Left forelimb (tissue), 1 donor: ENCODE measurements at regions not wholly inside any gene's neighbourhood (a gene's known extent, or its start where the extent isn't known, plus 50 kb on each side); places are given as distances from the start of the nearest gene placed in this dataset.

ENCODE experiments used
- DNase-seq: peaks from one replicate; pipeline ENCODE4 v3.0.0-alpha.2; 2018; ENCODE audit warnings: low spot score

- no peak for DNase-seq
Measured at GRCh38 chr6:141451511-141452353, 681.0 kb upstream of the GJE1 start.

- DNase-seq = no peak
Measured at GRCh38 chr6:141451181-141451510, 681.6 kb upstream of the GJE1 start.

GRCh38 chr6:141445928-141446628, 686.6 kb upstream of the GJE1 start:
- DNase-seq = no peak

GRCh38 chr6:141443668-141444289, 688.9 kb upstream of the GJE1 start:
- no peak for DNase-seq

- no peak for DNase-seq
Measured at GRCh38 chr6:141443032-141443431, 689.7 kb upstream of the GJE1 start.

GRCh38 chr6:141439513-141439912, 693.2 kb upstream of the GJE1 start:
- DNase-seq = no peak

- DNase-seq = no peak
Measured at GRCh38 chr6:141437685-141438084, 695.0 kb upstream of the GJE1 start.

- DNase-seq = no peak
Measured at GRCh38 chr6:141437011-141437410, 695.7 kb upstream of the GJE1 start.

GRCh38 chr6:141426400-141426980, 706.2 kb upstream of the GJE1 start:
- no peak for DNase-seq

GRCh38 chr6:141421378-141421777, 711.3 kb upstream of the GJE1 start:
- no peak for DNase-seq

- no peak for DNase-seq
Measured at GRCh38 chr6:141418076-141418475, 714.6 kb upstream of the GJE1 start.

GRCh38 chr6:141415896-141416295, 716.8 kb upstream of the GJE1 start:
- DNase-seq = no peak

GRCh38 chr6:141413196-141413595, 719.5 kb upstream of the GJE1 start:
- no peak for DNase-seq

- no peak for DNase-seq
Measured at GRCh38 chr6:141406761-141407160, 726.0 kb upstream of the GJE1 start.

- no peak for DNase-seq
Measured at GRCh38 chr6:141403827-141404226, 728.9 kb upstream of the GJE1 start.

GRCh38 chr6:141403103-141403502, 729.6 kb upstream of the GJE1 start:
- DNase-seq = no peak

GRCh38 chr6:141402489-141402888, 730.2 kb upstream of the GJE1 start:
- DNase-seq = no peak

- no peak for DNase-seq
Measured at GRCh38 chr6:141401851-141402250, 730.9 kb upstream of the GJE1 start.

- no peak for DNase-seq
Measured at GRCh38 chr6:141401168-141401567, 731.6 kb upstream of the GJE1 start.

- DNase-seq = no peak
Measured at GRCh38 chr6:141398949-141399348, 733.8 kb upstream of the GJE1 start.

GRCh38 chr6:141395443-141396008, 737.2 kb upstream of the GJE1 start:
- DNase-seq = no peak

GRCh38 chr6:141394565-141395051, 738.1 kb upstream of the GJE1 start:
- no peak for DNase-seq
